RCC 7860 (cell line): ENCODE measurements at regions not wholly inside any gene's neighbourhood (a gene's known extent, or its start where the extent isn't known, plus 50 kb on each side); places are given as distances from the start of the nearest gene placed in this dataset.
A peak's percentile ranks its signal among the peaks of the same experiment; 100 is the strongest.
"Not testable (repeated sequence)": the region's sequence is repeated elsewhere in the genome, so short reads cannot be mapped to it uniquely, and the experiment has no call there.

Experiments used
- DNase-seq: peaks from one replicate; pipeline ENCODE4 v3.0.0-alpha.2; 2015; ENCODE audit warnings: low spot score
- FAIRE-seq: peaks from 2 replicates; lab custom pipeline; 2012; peaks lifted over from hg19 to GRCh38; lab: Jason Lieb, UNC

GRCh38 chr15:39253552-39253951, 327.3 kb upstream of the THBS1 start:
- DNase-seq (no peak), FAIRE-seq (no peak)

- FAIRE-seq: no peak
- no peak for DNase-seq
Observed at GRCh38 chr15:39254181-39254580, 326.7 kb upstream of the THBS1 start.

GRCh38 chr15:39255760-39256159, 325.1 kb upstream of the THBS1 start:
- FAIRE-seq (no peak), DNase-seq (no peak)

GRCh38 chr15:39260391-39260790, 320.5 kb upstream of the THBS1 start:
- FAIRE-seq (no peak), DNase-seq (no peak)

GRCh38 chr15:39260791-39261190, 320.1 kb upstream of the THBS1 start:
- DNase-seq (no peak), FAIRE-seq (no peak)

- not testable (repeated sequence) for DNase-seq, FAIRE-seq
Observed at GRCh38 chr15:39261397-39262183, 319.3 kb upstream of the THBS1 start.

- FAIRE-seq: not testable (repeated sequence)
- peak; percentile 27 for DNase-seq
Observed at GRCh38 chr15:39262995-39263772, 317.7 kb upstream of the THBS1 start.

- FAIRE-seq: no peak
- DNase-seq: no peak
Observed at GRCh38 chr15:39265261-39265660, 315.6 kb upstream of the THBS1 start.

- FAIRE-seq (peak; percentile 33), DNase-seq (peak; percentile 29)
Observed at GRCh38 chr15:39266890-39267289, 314.0 kb upstream of the THBS1 start.

GRCh38 chr15:39267685-39268084, 313.2 kb upstream of the THBS1 start:
- FAIRE-seq (no peak), DNase-seq (no peak)

- FAIRE-seq: no peak
- DNase-seq: no peak
Observed at GRCh38 chr15:39269352-39269751, 311.5 kb upstream of the THBS1 start.

- no peak for FAIRE-seq
Observed at GRCh38 chr15:39269821-39270220, 311.1 kb upstream of the THBS1 start.

GRCh38 chr15:39270221-39270855, 310.5 kb upstream of the THBS1 start:
- no peak for DNase-seq
- FAIRE-seq: no peak

More at GRCh38 chr15:39269821-39270220, 311.1 kb upstream of the THBS1 start:
- DNase-seq: no peak

GRCh38 chr15:39270934-39271333, 309.9 kb upstream of the THBS1 start:
- DNase-seq: peak; percentile 76
- FAIRE-seq: no peak

GRCh38 chr15:39272901-39273300, 308.0 kb upstream of the THBS1 start:
- FAIRE-seq: no peak
- DNase-seq: no peak

GRCh38 chr15:39273717-39274411, 307.0 kb upstream of the THBS1 start:
- no peak for DNase-seq
- FAIRE-seq: no peak

- no peak for DNase-seq
- FAIRE-seq: no peak
Observed at GRCh38 chr15:39275066-39275465, 305.8 kb upstream of the THBS1 start.

- DNase-seq (no peak), FAIRE-seq (no peak)
Observed at GRCh38 chr15:39279311-39279710, 301.6 kb upstream of the THBS1 start.

- DNase-seq (no peak), FAIRE-seq (no peak)
Observed at GRCh38 chr15:39281094-39281493, 299.8 kb upstream of the THBS1 start.

- FAIRE-seq (no peak), DNase-seq (no peak)
Observed at GRCh38 chr15:39282663-39283208, 298.1 kb upstream of the THBS1 start.

- FAIRE-seq: no peak
- no peak for DNase-seq
Observed at GRCh38 chr15:39283531-39283930, 297.3 kb upstream of the THBS1 start.
